Fibroblast of lung (primary cell): ENCODE measurements at regions not wholly inside any gene's neighbourhood (a gene's known extent, or its start where the extent isn't known, plus 50 kb on each side); places are given as distances from the start of the nearest gene placed in this dataset.
"Not testable (repeated sequence)": the region's sequence is repeated elsewhere in the genome, so short reads cannot be mapped to it uniquely, and the experiment has no call there.

Experiments
- DNase-seq, 2 donors: peaks; one replicate each; pipeline versions ENCODE4 v3.0.0 to v3.0.0-alpha.2; 2010; ENCODE audit warnings: low read depth in 2 of 2
- H2AFZ ChIP-seq: 2 replicates; pipeline ENCODE4 v1.5.1; 2012; ENCODE audit warnings: low read length, control low read depth, inconsistent platforms
- H3K27ac ChIP-seq: 2 replicates; pipeline ENCODE4 v1.5.1; 2011; ENCODE audit warnings: low read length, control low read depth; ENCODE audit not compliant: insufficient read depth
- H3K27me3 ChIP-seq: 2 replicates; pipeline ENCODE4 v1.5.1; 2011; ENCODE audit warnings: mild to moderate bottlenecking, low read length; ENCODE audit not compliant: control insufficient read depth, insufficient read depth
- H3K36me3 ChIP-seq: 2 replicates; pipeline ENCODE4 v1.5.1; 2011; ENCODE audit warnings: low read length; ENCODE audit not compliant: control insufficient read depth, insufficient read depth
- H3K4me1 ChIP-seq: 2 replicates; pipeline ENCODE4 v1.5.1; 2011; ENCODE audit warnings: low read length; ENCODE audit not compliant: control insufficient read depth, insufficient read depth; ENCODE audit errors: extremely low read depth
- H3K4me2 ChIP-seq: 2 replicates; pipeline ENCODE4 v1.5.1; 2011; ENCODE audit warnings: low read length, control low read depth; ENCODE audit not compliant: insufficient read depth; ENCODE audit errors: extremely low read depth
- H3K4me3 ChIP-seq, 4 experiments: fragments of 200-600 bp in 1 of 4; sonication (generic) in 1 of 4; replicated peaks in 1 of 4; 2 replicates each; pipeline ENCODE4 v1.5.1; 2011 to 2016; ENCODE audit warnings: low read length in 4 of 4, low read depth in 3 of 4, mild to moderate bottlenecking in 3 of 4, control low read depth in 2 of 4, inconsistent platforms in 1 of 4, mixed read lengths in 1 of 4; ENCODE audit not compliant: insufficient read depth in 1 of 4; ENCODE audit errors: control extremely low read depth in 1 of 4
- H3K79me2 ChIP-seq: 2 replicates; pipeline ENCODE4 v1.5.1; 2012; ENCODE audit warnings: mild to moderate bottlenecking, low read length, inconsistent platforms; ENCODE audit not compliant: control insufficient read depth, insufficient read depth
- H3K9ac ChIP-seq: 2 replicates; pipeline ENCODE4 v1.5.1; 2011; ENCODE audit warnings: mild to moderate bottlenecking, low read length, control low read depth; ENCODE audit not compliant: insufficient read depth
- H3K9me3 ChIP-seq: 2 replicates; pipeline ENCODE4 v1.5.1; 2012; ENCODE audit warnings: low read depth, low read length; ENCODE audit not compliant: control insufficient read depth, insufficient read depth
- H4K20me1 ChIP-seq: 2 replicates; pipeline ENCODE4 v1.5.1; 2011; ENCODE audit warnings: low read length; ENCODE audit not compliant: control insufficient read depth, insufficient read depth; ENCODE audit errors: extremely low read depth
- EZH2 ChIP-seq: IDR thresholded peaks from 2 replicates; pipeline ENCODE4 v1.5.1; 2012; ENCODE audit warnings: low read length, control low read depth, mild to moderate bottlenecking; ENCODE audit errors: missing control alignments
- TF ChIP-seq, protein P1 (sequence below), 2 donors: IDR thresholded peaks in 1 of 2; conservative IDR thresholded peaks in 1 of 2; 1 replicate in 1 of 2; 2 replicates in 1 of 2; pipeline ENCODE4 v1.5.1; 2011 to 2012; ENCODE audit warnings: low read length in 2 of 2, control low read depth in 1 of 2, inconsistent platforms in 1 of 2, low read depth in 1 of 2, mild to moderate bottlenecking in 1 of 2

DNA sequence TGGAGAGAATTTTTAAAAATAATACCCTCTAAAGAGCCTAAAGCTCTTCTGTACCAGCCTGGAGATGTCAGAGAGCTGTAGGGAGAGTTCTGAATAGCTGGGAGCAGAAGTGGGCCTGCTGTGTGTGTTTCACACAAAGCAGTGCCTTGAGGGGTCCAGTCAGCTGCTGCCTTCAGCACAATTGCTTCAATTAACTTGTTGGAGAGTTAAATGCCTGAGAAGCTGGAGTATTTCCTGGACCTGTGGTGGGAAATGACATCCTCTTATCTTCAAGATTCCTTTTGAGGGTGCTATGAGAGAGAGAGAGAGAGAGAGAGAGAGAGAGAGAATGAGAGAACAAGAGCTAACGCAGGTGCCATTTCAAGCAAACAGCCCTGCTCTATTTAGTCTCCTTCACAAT, 96.2 kb upstream of the IL1RAPL2 start:
- no peak overlapping the region for H2AFZ ChIP-seq
- H3K27ac ChIP-seq = no peak overlapping the region
- H3K4me1 ChIP-seq = no peaks in the 10 kb centered on the region
- no peak overlapping the region for H3K4me3 ChIP-seq
- no peaks in the 10 kb centered on the region for H3K79me2 ChIP-seq
- H3K4me2 ChIP-seq = no peak overlapping the region
- no peak for DNase-seq
- no peaks in the 10 kb centered on the region for H4K20me1 ChIP-seq
- no peaks in the 10 kb centered on the region for H3K9me3 ChIP-seq
- TF ChIP-seq, protein P1, sequence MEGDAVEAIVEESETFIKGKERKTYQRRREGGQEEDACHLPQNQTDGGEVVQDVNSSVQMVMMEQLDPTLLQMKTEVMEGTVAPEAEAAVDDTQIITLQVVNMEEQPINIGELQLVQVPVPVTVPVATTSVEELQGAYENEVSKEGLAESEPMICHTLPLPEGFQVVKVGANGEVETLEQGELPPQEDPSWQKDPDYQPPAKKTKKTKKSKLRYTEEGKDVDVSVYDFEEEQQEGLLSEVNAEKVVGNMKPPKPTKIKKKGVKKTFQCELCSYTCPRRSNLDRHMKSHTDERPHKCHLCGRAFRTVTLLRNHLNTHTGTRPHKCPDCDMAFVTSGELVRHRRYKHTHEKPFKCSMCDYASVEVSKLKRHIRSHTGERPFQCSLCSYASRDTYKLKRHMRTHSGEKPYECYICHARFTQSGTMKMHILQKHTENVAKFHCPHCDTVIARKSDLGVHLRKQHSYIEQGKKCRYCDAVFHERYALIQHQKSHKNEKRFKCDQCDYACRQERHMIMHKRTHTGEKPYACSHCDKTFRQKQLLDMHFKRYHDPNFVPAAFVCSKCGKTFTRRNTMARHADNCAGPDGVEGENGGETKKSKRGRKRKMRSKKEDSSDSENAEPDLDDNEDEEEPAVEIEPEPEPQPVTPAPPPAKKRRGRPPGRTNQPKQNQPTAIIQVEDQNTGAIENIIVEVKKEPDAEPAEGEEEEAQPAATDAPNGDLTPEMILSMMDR (conservative IDR thresholded peaks at IDR 0.05 in 1 of 2, IDR thresholded peaks at IDR 0.05 in 1 of 2; ENCODE audit: low read depth in 1 of 2, low read length in 2 of 2) = no peak
- no peak for TF ChIP-seq EZH2
- no peak overlapping the region for H3K9ac ChIP-seq
- no peaks in the 10 kb centered on the region for H3K27me3 ChIP-seq
- H3K36me3 ChIP-seq = no peaks in the 10 kb centered on the region

DNA sequence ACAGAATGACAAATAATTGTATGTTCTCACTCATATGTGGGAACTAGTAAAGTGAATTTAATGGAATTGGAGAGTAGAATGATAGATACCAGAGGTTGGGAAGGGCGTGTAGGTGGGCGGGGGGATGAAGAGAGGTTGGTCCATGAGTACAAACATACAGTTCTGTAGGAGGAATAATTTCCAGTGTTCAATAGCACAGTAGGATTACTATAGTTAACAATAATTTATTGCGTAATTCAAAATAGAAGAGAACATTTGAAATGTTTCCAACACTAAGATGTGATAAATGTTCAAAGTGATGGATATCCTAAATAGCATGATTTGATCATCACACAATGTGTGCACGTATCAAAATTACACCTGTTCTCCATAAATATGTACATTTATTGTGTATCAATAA, 106.2 kb upstream of the IL1RAPL2 start:
- no peak overlapping the region for H3K4me2 ChIP-seq
- H3K27ac ChIP-seq = no peak overlapping the region
- no peaks in the 10 kb centered on the region for H4K20me1 ChIP-seq
- H3K79me2 ChIP-seq = no peaks in the 10 kb centered on the region
- H3K4me1 ChIP-seq = no peaks in the 10 kb centered on the region
- no peaks in the 10 kb centered on the region for H3K27me3 ChIP-seq
- H3K9ac ChIP-seq = no peak overlapping the region
- TF ChIP-seq, protein P1 (conservative IDR thresholded peaks at IDR 0.05 in 1 of 2, IDR thresholded peaks at IDR 0.05 in 1 of 2; ENCODE audit: low read depth in 1 of 2, low read length in 2 of 2) = no peak
- TF ChIP-seq EZH2 = no peak
- H3K9me3 ChIP-seq = no peaks in the 10 kb centered on the region
- H3K36me3 ChIP-seq = no peaks in the 10 kb centered on the region
- no peak overlapping the region for H3K4me3 ChIP-seq
- H2AFZ ChIP-seq = no peak overlapping the region
- DNase-seq = no peak

DNA sequence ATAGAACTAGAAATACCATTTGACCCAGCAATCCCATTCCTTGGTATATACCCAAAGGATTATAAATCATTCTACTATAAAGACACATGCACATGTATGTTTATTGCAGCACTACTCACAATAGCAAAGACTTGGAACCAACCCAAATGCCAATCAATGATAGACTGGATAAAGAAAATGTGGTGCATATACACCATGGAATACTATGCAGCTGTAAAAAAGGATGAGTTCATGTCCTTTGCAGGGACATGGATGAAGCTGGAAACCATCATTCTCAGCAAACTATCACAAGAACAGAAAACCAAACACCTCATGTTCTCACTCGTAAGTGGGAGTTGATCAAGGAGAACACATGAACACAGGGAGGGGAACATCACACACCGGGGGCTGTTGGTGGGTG, 108.9 kb upstream of the IL1RAPL2 start:
- not testable (repeated sequence) for H2AFZ ChIP-seq, DNase-seq, H3K79me2 ChIP-seq, H3K36me3 ChIP-seq, H3K27me3 ChIP-seq, H3K4me3 ChIP-seq, H3K27ac ChIP-seq, H3K9ac ChIP-seq, H3K9me3 ChIP-seq, H3K4me2 ChIP-seq, H3K4me1 ChIP-seq, H4K20me1 ChIP-seq

DNA sequence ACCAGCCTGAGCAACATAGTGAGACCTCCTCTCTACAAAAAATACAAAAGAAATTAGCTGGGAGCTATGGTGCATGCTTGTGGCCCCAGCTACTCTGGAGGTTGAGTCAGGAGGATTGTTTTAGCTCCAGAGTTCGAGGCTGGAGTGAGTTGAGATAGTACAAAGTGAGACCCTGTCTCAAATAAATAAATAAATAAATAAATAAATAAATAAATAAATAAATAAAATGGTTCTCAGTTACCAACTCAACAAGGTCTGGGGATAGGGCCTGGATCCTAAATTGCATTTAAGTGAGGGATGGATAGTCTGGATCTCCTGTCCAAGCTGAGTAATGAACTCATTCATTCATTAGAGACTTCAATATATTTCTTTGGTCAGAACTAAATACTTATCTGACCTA, 115.7 kb upstream of the IL1RAPL2 start:
- TF ChIP-seq, protein P1 (conservative IDR thresholded peaks at IDR 0.05 in 1 of 2, IDR thresholded peaks at IDR 0.05 in 1 of 2; ENCODE audit: low read depth in 1 of 2, low read length in 2 of 2) = no peak
- no peak for TF ChIP-seq EZH2
- no peak for DNase-seq
- Histone ChIP-seq H3K9ac (no peak overlapping the region), H3K27ac (no peak overlapping the region), H4K20me1 (no peaks in the 10 kb centered on the region), H2AFZ (no peak overlapping the region), H3K4me3 (no peak overlapping the region), H3K36me3 (no peaks in the 10 kb centered on the region), H3K9me3 (no peaks in the 10 kb centered on the region), H3K79me2 (no peaks in the 10 kb centered on the region), H3K4me2 (no peak overlapping the region), H3K27me3 (no peaks in the 10 kb centered on the region), H3K4me1 (no peaks in the 10 kb centered on the region)
